ENCODE measurements at regions not wholly inside any gene's neighbourhood (a gene's known extent, or its start where the extent isn't known, plus 50 kb on each side); places are given as distances from the start of the nearest gene placed in this dataset.

GRCh38 chr11:127233998-127234397 lies 233.4 kb upstream of the KIRREL3 start:
- no peak for DNase-seq (ENCODE audit: low spot score)

- DNase-seq (ENCODE audit: low spot score): no peak
These were observed 229.8 kb upstream of the KIRREL3 start for GRCh38 chr11:127230392-127230791.

GRCh38 chr11:127226949-127227348 lies 226.4 kb upstream of the KIRREL3 start:
- no peak for DNase-seq (ENCODE audit: low spot score)

- DNase-seq (ENCODE audit: low spot score): no peak
These were observed 225.8 kb upstream of the KIRREL3 start for GRCh38 chr11:127226380-127226779.

- no peak for DNase-seq (ENCODE audit: low spot score)
These were observed 225.0 kb upstream of the KIRREL3 start for GRCh38 chr11:127225619-127226018.

GRCh38 chr11:127224276-127224675 lies 223.7 kb upstream of the KIRREL3 start:
- DNase-seq (ENCODE audit: low spot score): no peak

- no peak for DNase-seq (ENCODE audit: low spot score)
These were observed 223.1 kb upstream of the KIRREL3 start for GRCh38 chr11:127223633-127224032.

GRCh38 chr11:127223026-127223425 lies 222.5 kb upstream of the KIRREL3 start:
- DNase-seq (ENCODE audit: low spot score): no peak

- no peak for DNase-seq (ENCODE audit: low spot score)
These were observed 219.1 kb upstream of the KIRREL3 start for GRCh38 chr11:127219704-127220103.

GRCh38 chr11:127218275-127218608 lies 217.7 kb upstream of the KIRREL3 start:
- no peak for DNase-seq (ENCODE audit: low spot score)

GRCh38 chr11:127217452-127218274 lies 217.1 kb upstream of the KIRREL3 start:
- DNase-seq (ENCODE audit: low spot score): no peak

- no peak for DNase-seq (ENCODE audit: low spot score)
These were observed 205.2 kb upstream of the KIRREL3 start for GRCh38 chr11:127205688-127206217.

GRCh38 chr11:127203490-127203889 lies 202.9 kb upstream of the KIRREL3 start:
- no peak for DNase-seq (ENCODE audit: low spot score)

- no peak for DNase-seq (ENCODE audit: low spot score)
These were observed 201.5 kb upstream of the KIRREL3 start for GRCh38 chr11:127202105-127202504.

GRCh38 chr11:127199306-127199801 lies 198.8 kb upstream of the KIRREL3 start:
- DNase-seq (ENCODE audit: low spot score): no peak

GRCh38 chr11:127195501-127196120 lies 195.0 kb upstream of the KIRREL3 start:
- no peak for DNase-seq (ENCODE audit: low spot score)

- no peak for DNase-seq (ENCODE audit: low spot score)
These were observed 194.0 kb upstream of the KIRREL3 start for GRCh38 chr11:127194521-127194920.

- DNase-seq (ENCODE audit: low spot score): no peak
These were observed 193.4 kb upstream of the KIRREL3 start for GRCh38 chr11:127193950-127194349.

- no peak for DNase-seq (ENCODE audit: low spot score)
These were observed 191.1 kb upstream of the KIRREL3 start for GRCh38 chr11:127191689-127192088.

- no peak for DNase-seq (ENCODE audit: low spot score)
These were observed 190.7 kb upstream of the KIRREL3 start for GRCh38 chr11:127191261-127191660.

- DNase-seq (ENCODE audit: low spot score): no peak
These were observed 182.1 kb upstream of the KIRREL3 start for GRCh38 chr11:127182586-127183203.

- no peak for DNase-seq (ENCODE audit: low spot score)
These were observed 156.7 kb upstream of the KIRREL3 start for GRCh38 chr11:127157225-127157624.

- no peak for DNase-seq (ENCODE audit: low spot score)
These were observed 148.8 kb upstream of the KIRREL3 start for GRCh38 chr11:127149410-127149809.
